ENCODE measurements at regions not wholly inside any gene's neighbourhood (a gene's known extent, or its start where the extent isn't known, plus 50 kb on each side); places are given as distances from the start of the nearest gene placed in this dataset.

DNA sequence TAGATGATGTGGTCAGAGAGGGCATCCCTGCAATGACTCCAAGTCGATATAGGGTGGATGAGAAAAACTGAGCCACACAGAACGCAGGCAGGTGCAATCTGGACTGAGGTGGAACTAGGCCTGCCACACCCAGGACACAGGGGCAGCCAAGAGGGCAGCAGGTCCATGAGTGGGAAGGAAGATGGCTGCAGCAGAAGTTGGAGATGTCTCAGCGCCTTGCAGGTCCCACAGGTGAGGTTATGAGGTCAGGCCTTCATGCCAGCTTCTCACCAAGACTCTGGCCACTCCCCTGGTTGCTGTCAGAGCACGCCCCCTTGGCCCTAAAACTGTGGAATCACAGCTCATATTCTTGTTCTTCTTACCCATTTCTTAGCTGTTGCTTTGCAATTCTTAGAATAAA, 147.7 kb upstream of the VSTM2B start:
- in situ Hi-C loops (cut with HindIII; ENCODE audit: low sequenced_read_pairs): no loop called here
- no peak overlapping the region for H3K4me3 ChIP-seq (ENCODE audit: low read depth, low read length)
- no peak for DNase-seq (ENCODE audit: low read depth)
- no peak for TF ChIP-seq CTCF (IDR thresholded peaks at IDR 0.05; ENCODE audit: low read depth, low read length, missing control alignments)

- in situ Hi-C loops (cut with HindIII; ENCODE audit: low sequenced_read_pairs): no loop called here
- DNase-seq (ENCODE audit: low read depth): no peak
- H3K4me3 ChIP-seq (ENCODE audit: low read depth, low read length): no peak overlapping the region
- no peak for TF ChIP-seq CTCF (IDR thresholded peaks at IDR 0.05; ENCODE audit: low read depth, low read length, missing control alignments)
Measured at GRCh38 chr19:29378543-29379080, 147.2 kb upstream of the VSTM2B start.

- TF ChIP-seq CTCF (IDR thresholded peaks at IDR 0.05; ENCODE audit: low read depth, low read length, missing control alignments): no peak
- H3K4me3 ChIP-seq (ENCODE audit: low read depth, low read length): no peak overlapping the region
- DNase-seq (ENCODE audit: low read depth): no peak
- in situ Hi-C loops (cut with HindIII; ENCODE audit: low sequenced_read_pairs): no loop called here
Measured at GRCh38 chr19:29379257-29380021, 146.4 kb upstream of the VSTM2B start.

DNA sequence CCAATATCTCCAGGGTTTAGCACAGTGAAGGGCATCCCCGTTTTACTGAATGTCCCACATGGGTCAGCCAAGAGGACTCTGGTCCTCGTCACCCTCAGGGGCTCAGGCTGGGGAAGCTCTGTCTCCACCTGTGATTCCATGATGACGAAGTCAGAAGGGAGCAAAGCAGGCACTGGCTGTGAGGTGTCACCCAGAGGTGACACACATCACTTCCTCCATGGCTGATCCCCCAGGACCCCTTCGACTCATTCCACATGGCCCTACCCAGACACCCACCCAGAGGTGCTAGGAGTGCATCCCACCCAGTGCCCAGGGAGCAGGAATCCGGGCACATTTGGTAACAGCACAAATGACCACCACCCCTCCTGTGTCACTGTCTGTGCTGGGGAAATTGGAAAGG, 145.2 kb upstream of the VSTM2B start:
- no peak for TF ChIP-seq CTCF (IDR thresholded peaks at IDR 0.05; ENCODE audit: low read depth, low read length, missing control alignments)
- H3K4me3 ChIP-seq (ENCODE audit: low read depth, low read length): no peak overlapping the region
- in situ Hi-C loops (cut with HindIII; ENCODE audit: low sequenced_read_pairs): no loop called here
- no peak for DNase-seq (ENCODE audit: low read depth)

DNA sequence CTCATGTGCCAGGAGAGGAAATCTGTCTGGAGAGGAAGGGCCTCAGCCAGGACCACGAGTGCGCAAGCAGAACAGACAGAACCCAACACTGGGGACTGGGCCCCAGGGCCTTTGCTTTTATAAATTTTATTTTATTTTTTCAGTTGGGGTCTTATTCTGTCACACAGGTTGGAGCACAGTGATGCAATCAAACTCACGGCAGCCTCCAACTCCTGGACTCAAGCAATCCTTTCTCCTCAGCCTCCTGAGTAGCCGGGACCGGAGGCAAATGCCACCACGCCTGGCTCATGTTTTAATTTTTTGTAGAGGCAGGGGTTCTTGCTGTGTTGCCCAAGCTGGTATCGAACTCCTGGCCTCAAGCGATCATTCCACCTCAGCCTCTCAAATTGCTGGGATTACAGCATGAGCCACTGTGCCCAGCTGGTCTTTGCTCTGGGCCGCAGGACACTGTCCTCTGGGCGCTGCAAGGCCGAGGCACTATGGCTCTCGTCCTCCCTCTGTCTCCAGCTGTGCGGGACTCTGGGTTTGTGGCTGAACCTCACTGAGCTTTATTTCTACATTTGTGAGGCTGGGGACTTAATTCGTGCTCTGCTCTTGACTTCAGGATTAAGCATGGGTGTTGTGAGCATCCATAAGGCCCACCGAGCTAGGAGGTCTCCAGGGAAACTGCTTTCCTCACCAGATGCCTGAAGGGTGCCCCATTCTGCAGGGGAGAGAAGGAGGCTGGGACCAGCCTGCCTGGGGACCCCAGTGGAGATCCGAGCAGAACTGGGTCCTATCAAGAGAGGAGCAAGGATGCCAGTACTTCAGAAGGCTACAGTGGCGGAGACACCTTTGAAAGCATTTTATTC, 144.2 kb upstream of the VSTM2B start:
- DNase-seq (ENCODE audit: low read depth): no peak
- no peak overlapping the region for H3K4me3 ChIP-seq (ENCODE audit: low read depth, low read length)
- in situ Hi-C loops (cut with HindIII; ENCODE audit: low sequenced_read_pairs): no loop called here
- no peak for TF ChIP-seq CTCF (IDR thresholded peaks at IDR 0.05; ENCODE audit: low read depth, low read length, missing control alignments)

- H3K4me3 ChIP-seq (ENCODE audit: low read depth, low read length): no peak overlapping the region
- in situ Hi-C loops (cut with HindIII; ENCODE audit: low sequenced_read_pairs): no loop called here
- TF ChIP-seq CTCF (IDR thresholded peaks at IDR 0.05; ENCODE audit: low read depth, low read length, missing control alignments): no peak
- DNase-seq (ENCODE audit: low read depth): no peak
Measured at GRCh38 chr19:29383696-29384095, 142.1 kb upstream of the VSTM2B start.

All from astrocyte of the cerebellum (primary cell).